Renal pelvis (tissue), 1 donor: ENCODE measurements at regions not wholly inside any gene's neighbourhood (a gene's known extent, or its start where the extent isn't known, plus 50 kb on each side); places are given as distances from the start of the nearest gene placed in this dataset.

Experiments used
- DNase-seq: peaks from one replicate; pipeline ENCODE4 v3.0.0-alpha.2; 2013

DNA sequence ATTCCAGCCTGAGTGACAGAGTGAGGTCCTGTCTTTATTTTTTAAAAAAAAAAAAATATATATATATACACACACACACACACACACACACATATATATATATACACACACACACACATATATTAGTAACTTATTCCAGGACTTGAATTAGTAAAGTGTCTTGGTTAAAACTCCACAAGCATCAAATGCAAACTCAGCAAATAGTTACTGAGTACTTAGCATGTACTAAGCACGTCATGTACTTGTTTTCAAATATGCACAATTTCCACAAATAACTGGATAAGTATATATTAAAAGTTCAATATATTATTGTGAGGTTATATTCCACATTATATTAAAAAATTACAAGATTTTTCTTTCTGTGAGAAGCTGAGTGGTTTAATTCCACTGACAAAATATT is 304.7 kb downstream of the ZEB2 start:
- DNase-seq, result no peak

GRCh38 chr2:144213797-144214196 is 306.1 kb downstream of the ZEB2 start:
- DNase-seq, result no peak

DNA sequence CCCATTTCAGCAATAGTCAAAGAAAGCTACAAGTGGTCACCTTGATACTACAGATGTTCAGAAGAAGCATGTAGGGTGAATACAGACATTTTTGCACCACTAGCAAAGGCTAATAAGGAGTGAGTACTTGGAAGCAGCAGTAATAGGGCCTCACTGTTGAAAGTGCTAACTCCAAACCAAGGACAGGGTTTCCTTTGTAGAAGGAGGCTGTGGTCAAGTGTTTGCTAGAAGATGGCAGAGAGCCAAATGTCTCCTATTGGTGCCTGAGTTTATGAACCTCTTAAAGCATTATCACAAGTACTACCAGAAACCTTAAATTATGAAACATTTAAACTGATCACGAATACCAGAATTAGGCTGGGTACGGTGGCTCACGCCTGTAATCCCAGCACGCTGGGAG is 308.1 kb downstream of the ZEB2 start:
- no peak for DNase-seq

- no peak for DNase-seq
Measured at GRCh38 chr2:144211065-144211464, 308.9 kb downstream of the ZEB2 start.

- no peak for DNase-seq
Measured at GRCh38 chr2:144210076-144210475, 309.8 kb downstream of the ZEB2 start.

- no peak for DNase-seq
Measured at GRCh38 chr2:144208924-144209323, 311.0 kb downstream of the ZEB2 start.

DNA sequence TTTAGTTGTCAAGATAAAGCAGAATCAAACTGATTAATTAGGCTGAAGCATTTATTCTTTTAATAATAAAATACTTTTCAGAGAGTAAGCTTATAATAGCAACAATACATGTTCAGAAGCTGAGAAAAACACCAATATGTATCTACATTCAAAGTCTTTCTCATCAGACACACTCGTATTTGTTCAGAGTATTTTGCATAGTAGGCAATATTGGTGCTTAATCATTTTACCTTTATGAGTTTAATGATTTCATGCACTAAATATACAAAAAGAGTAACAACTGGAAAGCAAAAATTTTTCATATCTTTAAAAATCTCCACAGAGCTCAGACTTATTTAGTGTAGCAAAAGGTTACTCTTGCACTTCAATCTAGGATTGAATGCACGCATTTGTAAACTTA is 313.9 kb downstream of the ZEB2 start:
- DNase-seq, result no peak

GRCh38 chr2:144201868-144202468 is 318.0 kb downstream of the ZEB2 start:
- DNase-seq, result no peak

DNA sequence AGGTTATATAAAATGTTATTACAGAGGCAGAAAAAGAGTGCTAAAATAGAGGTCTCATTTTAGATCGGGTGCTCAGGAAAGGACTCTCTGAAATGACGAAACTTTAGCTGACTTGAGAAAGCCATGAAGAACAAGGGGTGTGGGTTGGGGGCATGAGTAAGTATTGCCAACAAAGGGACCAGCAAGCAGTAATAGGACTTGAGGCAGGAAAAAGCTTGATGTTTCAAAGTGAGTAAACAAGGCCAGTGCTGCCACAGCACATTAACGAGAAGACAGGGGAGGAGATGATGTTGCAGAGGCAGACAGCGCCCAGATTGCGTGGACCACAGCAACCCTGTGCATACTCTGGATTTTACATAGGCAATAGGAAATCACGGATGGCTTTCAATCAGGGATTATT is 318.8 kb downstream of the ZEB2 start:
- no peak for DNase-seq

DNA sequence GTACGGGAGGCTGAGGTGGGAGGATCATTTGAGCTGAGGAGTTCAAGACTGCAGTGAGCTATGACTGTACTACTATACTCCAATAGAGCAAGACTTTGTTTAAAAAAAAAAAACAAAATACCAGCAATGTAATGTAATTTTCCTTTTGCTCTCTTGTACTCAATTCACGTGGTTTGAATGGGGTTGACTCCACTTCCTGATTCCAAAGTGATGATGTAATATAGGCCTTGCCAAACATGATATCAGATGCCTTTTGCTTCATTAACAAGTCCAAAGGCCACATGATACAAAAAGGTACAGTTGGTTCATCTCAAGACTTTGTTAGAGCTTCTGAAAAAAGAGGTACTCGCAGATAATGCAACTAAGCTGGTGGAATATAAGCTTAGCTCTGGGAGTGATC is 321.8 kb downstream of the ZEB2 start:
- DNase-seq, result no peak

DNA sequence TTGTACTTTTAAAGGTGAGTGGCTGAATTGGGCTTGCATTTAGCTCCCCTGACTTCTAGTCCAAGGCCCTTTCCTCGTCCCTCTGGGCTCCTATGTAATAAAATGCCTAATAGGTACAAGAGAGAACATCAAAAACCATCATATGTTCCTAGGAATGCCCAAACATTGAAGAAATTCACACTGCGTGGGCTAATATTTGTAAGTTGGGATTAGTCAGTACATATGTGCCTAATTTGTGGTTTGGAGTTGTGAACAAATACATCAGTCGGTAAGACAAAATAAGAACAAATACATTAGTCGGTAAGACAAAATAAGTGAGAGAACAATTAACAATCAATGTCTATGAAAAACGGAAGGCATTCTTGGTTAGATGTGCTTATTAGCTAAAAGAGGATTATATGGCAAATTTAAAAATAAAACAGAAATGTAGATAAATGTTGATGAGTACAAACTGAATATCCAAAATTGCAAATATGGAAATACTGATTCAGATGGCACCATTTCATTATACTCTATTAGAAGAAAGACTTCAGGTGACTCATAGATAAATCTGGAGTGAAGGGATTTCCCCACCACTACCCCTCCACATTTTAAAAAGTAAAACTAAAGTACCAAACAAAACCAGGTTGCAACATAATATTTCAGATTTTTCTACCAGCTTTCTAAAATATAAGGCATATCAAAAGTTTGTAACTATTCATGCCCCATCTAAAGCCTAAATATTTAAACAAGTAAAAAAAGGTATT is 325.4 kb downstream of the ZEB2 start:
- no peak for DNase-seq

GRCh38 chr2:144190908-144191605 is 328.9 kb downstream of the ZEB2 start:
- DNase-seq, result no peak

- no peak for DNase-seq
Measured at GRCh38 chr2:144183727-144184126, 336.2 kb downstream of the ZEB2 start.

DNA sequence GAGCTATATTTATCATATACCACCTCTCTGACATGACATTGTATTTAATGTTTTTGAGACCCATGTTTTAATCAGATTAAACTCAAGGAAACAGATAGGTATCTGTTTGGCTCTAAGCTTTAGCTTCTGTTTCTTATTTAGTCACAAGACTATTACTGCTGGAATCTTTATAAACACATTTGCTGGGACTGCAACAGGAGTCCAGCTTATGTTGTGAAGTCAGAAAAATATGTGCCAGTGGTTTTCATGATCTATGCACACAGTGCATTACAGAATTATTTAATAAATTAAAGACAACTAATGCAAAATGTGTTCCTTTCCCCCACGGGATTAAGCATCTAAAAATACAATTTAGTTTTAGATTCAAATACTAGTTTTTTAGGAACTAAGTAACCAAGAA is 338.9 kb downstream of the ZEB2 start:
- no peak for DNase-seq

DNA sequence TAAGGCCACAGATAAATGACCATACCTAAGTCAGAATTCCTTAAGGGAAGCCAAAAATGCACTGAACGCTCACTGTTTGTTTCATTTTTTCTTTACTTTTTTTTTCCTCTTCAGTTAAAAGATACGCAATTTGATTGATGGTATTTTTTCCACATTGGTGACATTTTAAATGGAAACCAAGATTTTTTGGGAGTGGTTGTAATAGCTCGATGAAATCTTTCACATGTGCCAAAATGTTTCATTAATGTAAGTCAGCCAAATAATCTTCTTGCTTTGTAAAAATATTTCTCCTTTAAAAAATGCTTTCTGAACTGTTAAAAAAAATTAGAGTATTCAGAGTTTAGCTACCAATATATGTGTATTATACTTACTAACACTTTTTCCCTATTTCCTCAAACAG is 339.8 kb downstream of the ZEB2 start:
- no peak for DNase-seq

DNA sequence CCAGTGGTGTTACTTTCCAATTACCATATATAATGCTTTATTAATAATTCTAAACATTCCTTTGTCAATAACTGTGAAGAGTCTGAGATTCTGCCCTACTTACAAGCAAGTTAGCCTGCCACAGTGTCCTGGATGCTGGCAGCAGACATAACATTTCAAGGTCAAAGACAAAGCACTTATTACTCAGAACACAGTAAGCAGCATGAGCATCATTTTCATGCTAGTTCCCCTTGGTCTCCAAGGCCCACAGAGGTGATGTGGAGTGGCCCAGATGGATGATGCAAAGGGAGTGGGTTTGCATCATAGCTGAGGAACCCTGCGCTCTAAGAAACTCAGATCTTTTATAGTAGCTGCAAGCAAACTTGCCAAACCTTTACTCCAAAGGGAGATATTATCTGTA is 349.7 kb downstream of the ZEB2 start:
- no peak for DNase-seq

DNA sequence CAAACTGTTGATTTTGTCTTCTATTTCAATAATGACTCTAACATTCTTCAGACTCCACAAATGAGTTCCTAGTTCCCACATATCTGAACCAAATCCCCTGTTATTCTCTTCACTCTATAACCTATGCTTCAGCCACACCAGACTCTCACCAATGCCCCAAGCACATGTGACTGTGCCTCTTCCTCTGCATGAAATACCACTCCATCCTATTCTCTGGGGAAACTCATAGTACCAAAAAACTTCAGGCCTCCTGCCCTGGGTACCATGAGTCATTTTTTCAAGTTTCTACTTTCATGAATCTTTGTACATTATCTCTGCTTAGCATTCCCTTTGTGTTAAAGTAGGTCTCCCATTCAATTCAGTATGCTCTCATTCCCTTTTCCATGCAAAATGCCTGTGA is 353.2 kb downstream of the ZEB2 start:
- DNase-seq, result no peak

GRCh38 chr2:144165599-144166250 is 354.2 kb downstream of the ZEB2 start:
- no peak for DNase-seq

DNA sequence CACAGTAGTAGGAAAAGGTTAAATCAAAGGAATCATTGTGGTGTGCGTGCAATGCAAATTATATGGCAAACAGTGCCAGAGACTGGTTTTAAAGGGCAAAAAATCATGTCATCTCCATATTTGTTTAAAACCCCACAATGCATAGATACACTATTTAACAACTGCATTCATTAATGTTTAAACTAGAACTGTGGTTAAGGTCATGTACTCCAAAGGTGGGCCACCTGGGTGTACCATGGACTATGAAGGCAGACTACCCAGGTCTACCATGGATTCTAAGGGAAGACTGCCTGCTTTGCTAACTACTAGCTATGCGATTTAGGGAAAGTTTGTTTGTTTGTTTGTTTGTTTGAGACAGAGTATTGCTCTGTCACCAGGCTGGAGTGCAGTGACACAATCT is 356.3 kb downstream of the ZEB2 start:
- no peak for DNase-seq

DNA sequence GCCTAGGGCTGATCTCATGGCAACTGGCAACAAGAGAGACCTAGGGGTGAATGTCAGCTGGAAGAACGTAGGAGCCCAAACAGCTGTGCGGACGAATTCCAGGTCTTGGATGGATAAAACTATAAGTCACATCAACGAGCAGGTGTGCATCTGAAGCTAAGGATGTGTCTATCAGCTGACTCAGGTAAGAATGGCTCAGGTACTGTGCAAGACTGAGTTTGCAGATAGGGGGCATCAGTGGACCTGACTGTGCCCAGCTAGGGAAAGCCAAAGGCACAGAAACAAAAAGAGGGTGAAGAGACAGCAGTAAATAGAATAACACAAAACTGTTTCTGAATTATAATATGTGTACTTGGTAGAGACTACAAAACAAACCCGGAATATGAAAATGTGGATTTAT is 357.3 kb downstream of the ZEB2 start:
- DNase-seq, result no peak

DNA sequence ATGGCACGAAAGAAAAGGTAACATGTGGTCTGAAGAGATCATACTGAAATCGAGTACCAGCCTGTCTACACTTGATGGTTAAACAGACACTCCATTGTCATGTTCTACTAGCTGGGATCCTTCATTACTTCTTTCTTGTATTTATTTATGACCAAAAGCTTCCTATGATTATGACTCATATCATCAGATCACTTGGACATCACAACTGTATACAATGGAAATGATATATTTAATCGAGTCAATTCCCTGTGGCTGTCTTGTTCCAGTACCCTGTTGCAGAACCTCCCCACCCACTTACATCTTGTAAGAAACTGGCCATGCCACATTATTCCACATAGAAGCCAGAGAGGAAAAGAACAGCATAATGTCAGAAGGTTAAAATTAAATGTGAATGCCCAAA is 358.9 kb downstream of the ZEB2 start:
- DNase-seq, result no peak

DNA sequence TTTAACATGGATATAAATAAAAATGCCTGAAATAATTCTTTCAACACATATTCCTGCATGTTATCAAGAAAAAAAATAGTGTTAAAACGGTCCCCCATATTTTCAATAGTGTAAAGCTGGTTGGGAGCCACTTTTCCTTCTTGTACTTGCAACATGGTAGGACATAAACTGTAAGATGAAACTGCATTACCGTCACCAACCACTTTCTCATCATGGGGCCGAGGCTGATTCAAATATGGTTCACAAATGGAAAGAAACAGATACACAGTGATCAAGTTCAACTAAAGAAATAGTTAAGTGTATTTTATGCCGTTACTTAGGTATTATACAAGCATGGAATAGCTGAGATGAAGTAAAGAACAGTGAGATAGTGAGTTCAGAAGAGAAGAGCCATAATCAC is 360.7 kb downstream of the ZEB2 start:
- no peak for DNase-seq

- DNase-seq, result no peak
Measured at GRCh38 chr2:144158096-144158495, 361.8 kb downstream of the ZEB2 start.
